Sigmoid colon (tissue), 6 donors: ENCODE measurements at regions not wholly inside any gene's neighbourhood (a gene's known extent, or its start where the extent isn't known, plus 50 kb on each side); places are given as distances from the start of the nearest gene placed in this dataset.

ENCODE experiments used
- DNase-seq: peaks from one replicate; pipeline ENCODE4 v3.0.0-alpha.2; 2019
- H3K27ac ChIP-seq, 4 donors: fragments of 200-600 bp; sonication (generic); one replicate each; pipeline ENCODE4 v1.5.1; 2016 to 2019; ENCODE audit warnings: mild to moderate bottlenecking in 1 of 4
- H3K27me3 ChIP-seq, 3 donors: fragments of 200-600 bp; sonication (generic); one replicate each; pipeline ENCODE4 v1.5.1; 2019; ENCODE audit warnings: mild to moderate bottlenecking in 1 of 3
- H3K36me3 ChIP-seq, 4 donors: fragments of 200-600 bp; sonication (generic); one replicate each; pipeline ENCODE4 v1.5.1; 2016 to 2019
- H3K4me1 ChIP-seq, 4 donors: fragments of 200-600 bp; sonication (generic); one replicate each; pipeline ENCODE4 v1.5.1; 2017 to 2019
- H3K4me3 ChIP-seq, 4 donors: fragments of 200-600 bp; sonication (generic); one replicate each; pipeline ENCODE4 v1.5.1; 2017 to 2019; ENCODE audit warnings: mild to moderate bottlenecking in 2 of 4, moderate library complexity in 1 of 4
- H3K9me3 ChIP-seq, 4 donors: fragments of 200-600 bp in 3 of 4; sonication (generic) in 3 of 4; one replicate each; pipeline versions ENCODE4 v1.5.1 to v1.6.1; 2013 to 2019
- CTCF ChIP-seq, 4 experiments: fragments of 450-650 bp in 3 of 4; fragments of 200-600 bp in 1 of 4; IDR thresholded peaks; one replicate each; pipeline ENCODE4 v1.5.1; 2016 to 2019; ENCODE audit warnings: antibody characterized with exemption in 4 of 4, mild to moderate bottlenecking in 3 of 4, moderate library complexity in 2 of 4
- EP300 ChIP-seq, 4 donors: sonication (generic); formaldehyde crosslinking; IDR thresholded peaks; one replicate each; pipeline ENCODE4 v1.6.1; 2017; ENCODE audit warnings: antibody characterized with exemption in 4 of 4
- POLR2A ChIP-seq, 2 donors: fragments of 450-650 bp; IDR thresholded peaks; one replicate each; pipeline ENCODE4 v1.6.1; 2016; ENCODE audit warnings: antibody characterized with exemption in 2 of 2, mild to moderate bottlenecking in 2 of 2, moderate library complexity in 2 of 2
- POLR2AphosphoS5 ChIP-seq, 4 donors: sonication (generic); formaldehyde crosslinking; IDR thresholded peaks; one replicate each; pipeline ENCODE4 v1.6.1; 2017; ENCODE audit warnings: antibody characterized with exemption in 4 of 4
- WGBS, 2 donors: extraction: QIAGEN DNeasy Blood & Tissue Kit; methylation state at CpG; one replicate each; pipeline ENCODE4 v1.1.7; 2013; 5-methylcytosine and 5-hydroxymethylcytosine counted together
- intact Hi-C: fragments of 100-400 bp; cut with DNase I; formaldehyde crosslinking; loops from one replicate; pipeline ENCODE4 v1.15.1; 2023
- donor health status: healthy with polysubstance abuse.
- donor health status: healthy.

GRCh38 chr5:53422539-53422938 is 57.9 kb upstream of the FST start:
- no peak for DNase-seq
- no peaks in the 10 kb centered on the region for H3K27me3 ChIP-seq
- H3K4me3 ChIP-seq, result no peak overlapping the region
- intact Hi-C loops, result no loop called here
- 69 to 73% methylated on average over 3 of the region's 3 CpGs for WGBS, 2 donors
- H3K36me3 ChIP-seq, result no peaks in the 10 kb centered on the region
- no peak overlapping the region for H3K27ac ChIP-seq
- no peak for TF ChIP-seq POLR2A (IDR thresholded peaks at IDR 0.05)
- TF ChIP-seq CTCF (IDR thresholded peaks at IDR 0.05), result no peak
- no peak for TF ChIP-seq EP300 (IDR thresholded peaks at IDR 0.05)
- TF ChIP-seq POLR2AphosphoS5 (IDR thresholded peaks at IDR 0.05), result no peak
- H3K9me3 ChIP-seq, result no peaks in the 10 kb centered on the region
- no peaks in the 10 kb centered on the region for H3K4me1 ChIP-seq

- WGBS, 2 donors, result 71 to 77% methylated on average over 1 of the region's 1 CpG
- H3K36me3 ChIP-seq, result no peaks in the 10 kb centered on the region
These were observed 56.7 kb upstream of the FST start for GRCh38 chr5:53423724-53424123.

GRCh38 chr5:53424686-53425615 is 55.5 kb upstream of the FST start:
- DNase-seq, result no peak
- intact Hi-C loops, result no loop called here
- Histone ChIP-seq H3K4me3 (no peak overlapping the region), H3K27ac (no peak overlapping the region), H3K27me3 (no peaks in the 10 kb centered on the region), H3K9me3 (no peaks in the 10 kb centered on the region), H3K4me1 (no peaks in the 10 kb centered on the region), H3K36me3 (no peaks in the 10 kb centered on the region)
- 85 to 88% methylated on average over 9 of the region's 9 CpGs for WGBS, 2 donors
- TF ChIP-seq CTCF (IDR thresholded peaks at IDR 0.05) (no peak), EP300 (IDR thresholded peaks at IDR 0.05) (no peak), POLR2AphosphoS5 (IDR thresholded peaks at IDR 0.05) (no peak), POLR2A (IDR thresholded peaks at IDR 0.05) (no peak)

More at GRCh38 chr5:53423724-53424123, 56.7 kb upstream of the FST start:
- no peaks in the 10 kb centered on the region for H3K4me1 ChIP-seq
- DNase-seq, result no peak
- intact Hi-C loops, result no loop called here
- no peaks in the 10 kb centered on the region for H3K9me3 ChIP-seq
- no peak overlapping the region for H3K27ac ChIP-seq
- no peak overlapping the region for H3K4me3 ChIP-seq
- H3K27me3 ChIP-seq, result no peaks in the 10 kb centered on the region
- no peak for TF ChIP-seq CTCF (IDR thresholded peaks at IDR 0.05)
- no peak for TF ChIP-seq POLR2AphosphoS5 (IDR thresholded peaks at IDR 0.05)
- TF ChIP-seq POLR2A (IDR thresholded peaks at IDR 0.05), result no peak
- TF ChIP-seq EP300 (IDR thresholded peaks at IDR 0.05), result no peak

- intact Hi-C loops, result no loop called here
- no peaks in the 10 kb centered on the region for H3K27me3 ChIP-seq
- TF ChIP-seq POLR2AphosphoS5 (IDR thresholded peaks at IDR 0.05) (no peak), CTCF (IDR thresholded peaks at IDR 0.05) (no peak), EP300 (IDR thresholded peaks at IDR 0.05) (no peak), POLR2A (IDR thresholded peaks at IDR 0.05) (no peak)
These were observed 54.5 kb upstream of the FST start for GRCh38 chr5:53425687-53426511.

More at GRCh38 chr5:53425687-53426511, 54.5 kb upstream of the FST start:
- H3K9me3 ChIP-seq, result no peaks in the 10 kb centered on the region
- 62 to 71% methylated on average over 8 of the region's 8 CpGs for WGBS, 2 donors
- no peak overlapping the region for H3K27ac ChIP-seq
- H3K36me3 ChIP-seq, result no peaks in the 10 kb centered on the region
- H3K4me1 ChIP-seq, result no peaks in the 10 kb centered on the region
- H3K4me3 ChIP-seq, result no peak overlapping the region
- no peak for DNase-seq
